GM12891 (cell line): ENCODE measurements at regions not wholly inside any gene's neighbourhood (a gene's known extent, or its start where the extent isn't known, plus 50 kb on each side); places are given as distances from the start of the nearest gene placed in this dataset.

Experiments
- DNase-seq: peaks from one replicate; pipeline ENCODE4 v3.0.0; 2011; ENCODE audit warnings: low spot score; ENCODE audit not compliant: insufficient read length
- FAIRE-seq: peaks from 2 replicates; lab custom pipeline; 2011; peaks lifted over from hg19 to GRCh38; lab: Jason Lieb, UNC
- PAX5 ChIP-seq: IDR thresholded peaks from 2 replicates; pipeline ENCODE4 v1.6.1; 2011; ENCODE audit warnings: low read length, moderate library complexity, mild to moderate bottlenecking; ENCODE audit not compliant: insufficient read depth, severe bottlenecking
- POLR2A ChIP-seq: IDR thresholded peaks from 2 replicates; pipeline ENCODE4 v1.6.1; 2011; ENCODE audit warnings: low read depth, low read length, control low read depth
- POLR2AphosphoS5 ChIP-seq: IDR thresholded peaks from 2 replicates; pipeline ENCODE4 v1.6.1; 2011; ENCODE audit warnings: low read depth, low read length, control low read depth
- POU2F2 ChIP-seq: IDR thresholded peaks from 2 replicates; pipeline ENCODE4 v1.6.1; 2011; ENCODE audit warnings: low read depth, mild to moderate bottlenecking, control low read depth, low read length, moderate library complexity
- SPI1 ChIP-seq: IDR thresholded peaks from 2 replicates; pipeline ENCODE4 v1.6.1; 2011; ENCODE audit warnings: low read depth, low read length, control low read depth
- TAF1 ChIP-seq: IDR thresholded peaks from 2 replicates; pipeline ENCODE4 v1.6.1; 2011; ENCODE audit warnings: low read depth, low read length, control low read depth

DNA sequence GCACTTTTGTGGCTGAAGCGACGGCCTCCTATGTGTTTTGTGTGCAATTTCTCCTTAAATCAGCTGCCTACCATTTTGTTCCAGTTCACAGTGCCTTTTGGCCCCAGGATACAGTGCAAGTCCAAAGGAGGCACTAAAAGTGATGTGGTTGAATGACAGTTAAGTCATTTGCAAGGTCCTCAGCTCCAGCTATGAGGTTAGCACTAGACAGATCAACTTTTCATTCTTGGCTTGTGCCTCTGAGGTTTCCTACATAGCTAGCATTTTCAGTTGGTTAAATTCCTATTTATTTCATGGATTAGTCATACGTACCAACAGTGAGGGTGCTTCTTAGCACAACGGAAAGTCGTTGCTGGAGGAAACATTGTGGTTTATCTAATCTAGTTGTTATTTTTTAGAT, 59.3 kb upstream of the NTPCR start:
- no peak for FAIRE-seq
- no peak for TF ChIP-seq POLR2A
- TF ChIP-seq PAX5 = no peak
- TF ChIP-seq POU2F2 = no peak
- no peak for DNase-seq

DNA sequence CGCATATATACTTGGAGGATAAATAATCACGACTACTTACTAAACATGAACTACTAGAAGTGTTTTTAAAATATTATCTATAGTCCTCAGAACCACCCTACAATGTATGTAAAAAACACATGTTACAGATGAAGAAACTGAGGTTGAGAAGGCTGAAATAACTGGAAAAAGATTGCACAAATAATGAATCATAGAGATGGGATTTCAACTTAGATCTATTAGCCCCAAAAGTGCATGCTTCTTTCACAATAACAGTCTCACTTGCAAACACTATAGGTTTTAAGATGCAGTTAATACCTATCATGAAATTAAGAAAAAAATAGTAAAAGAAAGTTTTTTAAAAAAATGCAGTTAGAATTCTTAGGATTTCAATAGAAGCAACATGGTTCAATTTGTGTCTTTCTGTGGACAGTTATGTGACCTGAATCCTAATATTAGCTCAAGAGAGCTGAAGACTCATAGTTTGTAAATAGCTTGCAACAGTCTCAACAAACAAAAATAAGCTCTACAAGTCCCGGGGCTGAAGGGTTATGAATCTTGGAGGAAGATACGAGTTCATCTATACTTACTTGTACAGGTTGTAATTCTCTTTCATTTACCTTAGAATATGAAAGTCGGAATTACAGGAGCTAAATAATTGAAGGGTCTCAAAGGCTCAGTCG, 58.6 kb upstream of the NTPCR start:
- no peak for FAIRE-seq
- no peak for DNase-seq
- TF ChIP-seq POLR2AphosphoS5 (no peak), SPI1 (no peak), POLR2A (no peak), TAF1 (no peak), POU2F2 (no peak), PAX5 (no peak)

DNA sequence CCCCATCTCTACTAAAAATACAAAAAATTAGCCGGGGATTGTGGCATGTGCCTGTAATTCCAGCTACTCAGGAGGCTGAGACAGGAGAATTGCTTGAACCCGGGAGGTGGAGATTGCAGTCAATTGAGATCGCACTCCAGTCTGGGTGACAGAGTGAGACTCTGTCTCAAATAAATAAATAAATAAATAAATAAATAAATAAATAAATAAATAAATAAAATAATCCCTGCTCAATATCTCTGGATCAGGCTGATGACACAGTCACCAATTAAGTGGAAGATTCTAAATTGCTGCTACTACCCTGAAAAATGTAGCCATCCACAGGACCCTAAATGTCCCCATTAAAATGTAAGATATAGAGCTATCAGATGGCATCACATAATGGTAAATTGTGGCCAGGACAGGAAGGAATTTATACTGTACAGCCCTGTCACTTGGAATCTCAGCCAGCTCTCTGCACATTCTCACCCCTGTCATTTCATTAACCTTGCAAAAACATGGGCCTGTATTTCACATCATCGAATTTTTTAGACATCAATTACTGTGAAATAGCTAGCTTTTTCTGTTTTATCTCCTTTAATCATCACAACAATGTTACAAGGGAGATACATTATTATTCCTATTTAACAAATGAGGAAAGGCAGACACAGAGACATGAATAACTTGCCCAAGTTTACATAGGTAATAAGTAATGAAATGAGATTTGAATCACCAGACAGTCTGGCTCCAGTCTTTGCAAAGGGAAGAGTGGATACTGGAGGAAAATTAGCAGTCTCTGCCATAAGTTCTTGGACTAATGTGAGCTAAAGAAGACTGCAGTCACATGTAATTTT, 56.7 kb upstream of the NTPCR start:
- FAIRE-seq = no peak
- TF ChIP-seq POLR2A = no peak
- no peak for TF ChIP-seq POLR2AphosphoS5
- no peak for TF ChIP-seq TAF1
- no peak for TF ChIP-seq PAX5
- no peak for TF ChIP-seq POU2F2
- no peak for TF ChIP-seq SPI1
- no peak for DNase-seq

DNA sequence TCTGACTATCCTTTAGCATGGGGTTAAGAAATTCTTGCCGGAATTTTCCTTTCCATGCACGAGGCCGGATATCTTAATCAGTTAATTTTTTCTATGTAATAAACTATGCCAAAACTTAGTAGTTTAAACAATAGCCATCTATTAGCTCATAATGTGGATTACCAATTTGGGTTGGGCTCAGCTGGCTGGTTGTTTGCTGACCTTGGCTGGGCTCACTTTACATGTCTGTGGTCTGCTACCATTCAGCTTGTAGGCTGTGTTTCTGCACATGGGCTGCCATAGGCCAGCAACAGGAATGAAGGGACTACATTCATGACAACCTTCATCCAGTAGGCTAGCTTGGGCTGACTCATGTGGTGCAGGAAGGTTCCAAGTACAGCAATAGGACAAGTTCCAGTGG, 56.0 kb upstream of the NTPCR start:
- DNase-seq (no peak), FAIRE-seq (no peak)
- no peak for TF ChIP-seq POU2F2
- TF ChIP-seq POLR2AphosphoS5 = no peak
- no peak for TF ChIP-seq PAX5
- TF ChIP-seq TAF1 = no peak
- TF ChIP-seq SPI1 = no peak
- TF ChIP-seq POLR2A = no peak

DNA sequence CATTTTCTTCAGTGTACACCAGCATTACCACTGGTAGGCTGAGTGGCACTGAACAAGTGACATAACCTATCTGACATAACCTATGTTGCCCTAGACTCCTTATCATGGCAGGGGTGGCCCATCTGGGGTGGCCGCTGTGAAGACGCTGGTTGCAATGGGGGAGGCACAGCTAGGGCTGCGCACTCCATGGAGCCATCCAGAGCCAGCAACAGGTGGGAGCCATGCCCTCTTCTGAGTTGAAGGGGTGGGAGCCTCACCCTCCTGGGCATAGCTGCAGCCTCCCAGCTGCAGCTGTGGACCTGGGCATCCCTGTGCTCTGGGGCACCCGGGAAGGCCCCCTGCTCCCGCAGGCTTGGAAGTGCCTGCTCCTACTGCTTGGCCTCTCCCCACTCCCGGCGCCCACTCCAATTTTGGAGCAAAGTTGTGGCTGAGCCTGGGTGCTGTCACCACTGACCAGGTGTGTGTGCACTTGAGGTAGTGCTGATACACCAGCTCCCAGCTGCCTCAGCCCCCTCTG, 52.4 kb upstream of the NTPCR start:
- FAIRE-seq (no peak), DNase-seq (no peak)
- TF ChIP-seq SPI1 = no peak
- TF ChIP-seq POLR2A = no peak
- no peak for TF ChIP-seq PAX5
- TF ChIP-seq POU2F2 = no peak

DNA sequence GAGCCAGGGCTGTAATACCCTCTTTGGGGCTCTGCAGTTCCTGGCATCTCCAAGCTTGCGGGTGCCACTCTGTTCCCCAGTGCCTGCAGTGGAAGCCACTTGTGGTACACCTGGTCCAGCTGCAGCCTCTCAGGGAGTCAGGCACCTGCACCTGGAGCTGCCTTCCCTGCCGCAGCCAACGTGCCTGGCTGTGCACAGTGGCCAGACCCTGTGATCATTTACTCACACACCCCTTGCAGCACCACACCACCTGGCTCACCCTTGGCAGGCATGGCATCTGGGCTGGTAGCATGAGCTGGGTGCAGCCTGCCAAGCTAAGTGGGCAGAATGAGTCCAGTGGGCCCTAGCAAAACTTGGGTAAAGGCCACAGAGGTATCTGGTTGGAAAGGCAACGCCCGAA, 51.1 kb upstream of the NTPCR start:
- FAIRE-seq = no peak
- DNase-seq = no peak
- no peak for TF ChIP-seq SPI1

DNA sequence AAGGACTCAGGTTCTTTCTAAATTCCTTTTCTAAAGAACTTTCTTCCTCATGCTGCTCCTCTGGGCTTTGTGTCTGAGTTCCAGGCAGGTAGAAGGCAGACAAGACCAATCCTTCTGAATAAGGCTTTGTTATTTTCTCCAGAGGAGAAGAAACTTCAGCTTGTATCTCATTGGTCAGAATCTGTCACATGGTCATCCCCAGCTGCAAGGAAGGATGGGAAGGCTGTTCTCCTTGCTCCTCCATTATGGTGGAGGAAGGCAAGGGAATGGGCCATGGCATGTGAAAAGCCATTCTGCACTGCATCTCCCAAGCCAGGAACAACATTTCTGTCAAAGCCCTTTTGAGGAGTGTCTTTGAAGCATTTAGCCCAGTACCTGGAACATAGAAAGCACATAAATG, 50.6 kb upstream of the NTPCR start:
- DNase-seq (no peak), FAIRE-seq (no peak)
- TF ChIP-seq TAF1 (no peak), POU2F2 (no peak), POLR2AphosphoS5 (no peak), POLR2A (no peak), SPI1 (no peak), PAX5 (no peak)
